ENCODE measurements at regions not wholly inside any gene's neighbourhood (a gene's known extent, or its start where the extent isn't known, plus 50 kb on each side); places are given as distances from the start of the nearest gene placed in this dataset.

DNA sequence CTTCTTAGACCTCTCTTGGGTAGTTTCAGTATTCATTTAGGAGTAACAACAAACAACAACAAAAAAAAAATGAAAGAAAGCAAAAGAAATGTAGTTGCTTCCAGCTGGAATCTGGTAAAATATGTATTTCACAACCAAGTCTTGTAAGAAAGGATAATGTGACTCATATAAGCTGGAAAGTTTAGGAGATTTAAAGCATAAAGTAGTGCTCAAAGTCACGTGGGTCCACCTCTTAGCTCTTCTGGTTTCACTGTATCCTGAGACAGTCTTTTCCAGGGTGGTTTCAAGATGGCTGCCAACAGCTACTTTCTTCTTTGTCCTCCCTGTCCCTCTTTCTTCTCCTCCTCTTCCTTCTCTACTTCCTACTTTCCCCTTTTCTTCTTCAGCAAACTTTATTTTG lies 69.5 kb upstream of the CDK13 start:
- in situ Hi-C loops (cut with MboI; ENCODE audit: low pct_unique_long_range_greater_than_20kb, low sequenced_read_pairs) = no loop called here
- no peak for DNase-seq

DNA sequence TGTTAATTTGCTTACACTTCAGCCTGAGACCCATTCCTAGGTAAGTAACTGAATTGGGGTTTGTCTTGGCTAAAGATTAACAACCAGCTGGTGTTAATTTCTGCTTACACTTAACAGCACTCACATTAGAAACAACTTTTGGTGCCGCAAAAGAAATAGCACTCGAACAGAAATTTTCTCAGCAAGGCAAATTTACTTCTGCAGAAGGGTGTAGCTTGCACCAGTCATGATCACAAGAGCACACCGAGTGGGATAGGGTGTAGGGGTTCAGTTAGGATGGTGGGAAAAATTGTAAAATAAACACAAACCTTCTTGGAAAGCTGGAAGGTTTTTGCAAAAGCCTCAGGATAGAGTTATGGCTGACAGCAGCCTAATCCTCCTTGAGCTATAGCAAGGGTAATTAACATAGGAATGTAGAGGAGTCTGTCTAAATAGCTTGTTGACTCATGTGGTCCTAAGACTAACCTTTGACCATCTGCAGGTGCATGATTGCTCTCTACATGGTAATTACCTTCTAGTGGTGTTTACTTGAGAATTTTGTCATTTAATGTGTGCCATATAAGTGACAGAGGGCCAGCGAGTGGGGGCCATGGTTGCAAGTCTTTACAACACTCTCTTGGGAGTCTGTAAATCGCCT lies 67.8 kb upstream of the CDK13 start:
- in situ Hi-C loops (cut with MboI; ENCODE audit: low pct_unique_long_range_greater_than_20kb, low sequenced_read_pairs) = no loop called here
- DNase-seq = no peak

DNA sequence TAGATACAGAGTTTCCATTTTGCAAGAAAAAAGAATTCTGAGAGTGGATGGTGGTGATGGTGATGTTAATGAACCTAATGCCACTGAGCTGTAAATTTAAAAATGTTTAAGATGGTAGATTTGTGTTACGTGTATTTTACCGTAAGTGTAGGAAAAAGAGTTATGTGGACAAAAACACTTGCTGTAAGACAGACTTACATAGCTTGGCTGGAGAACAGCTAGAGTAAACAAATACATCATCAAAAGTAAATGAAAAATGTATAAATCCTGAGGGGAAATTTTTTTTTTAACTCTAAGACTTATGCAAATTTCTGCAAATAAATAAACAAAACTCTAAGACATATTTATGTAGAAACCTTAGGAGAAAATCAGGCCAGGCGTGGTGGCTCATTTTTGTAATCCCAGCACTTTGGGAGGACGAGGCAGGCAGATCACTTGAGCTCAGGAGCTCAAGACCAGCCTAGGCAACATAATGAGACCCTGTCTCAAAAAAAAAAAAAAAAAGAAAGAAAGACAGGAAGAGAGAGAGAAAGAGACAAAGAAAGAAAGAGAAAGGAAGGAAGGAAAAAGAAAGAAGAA lies 66.2 kb upstream of the CDK13 start:
- in situ Hi-C loops (cut with MboI; ENCODE audit: low pct_unique_long_range_greater_than_20kb, low sequenced_read_pairs) = no loop called here
- no peak for DNase-seq

DNA sequence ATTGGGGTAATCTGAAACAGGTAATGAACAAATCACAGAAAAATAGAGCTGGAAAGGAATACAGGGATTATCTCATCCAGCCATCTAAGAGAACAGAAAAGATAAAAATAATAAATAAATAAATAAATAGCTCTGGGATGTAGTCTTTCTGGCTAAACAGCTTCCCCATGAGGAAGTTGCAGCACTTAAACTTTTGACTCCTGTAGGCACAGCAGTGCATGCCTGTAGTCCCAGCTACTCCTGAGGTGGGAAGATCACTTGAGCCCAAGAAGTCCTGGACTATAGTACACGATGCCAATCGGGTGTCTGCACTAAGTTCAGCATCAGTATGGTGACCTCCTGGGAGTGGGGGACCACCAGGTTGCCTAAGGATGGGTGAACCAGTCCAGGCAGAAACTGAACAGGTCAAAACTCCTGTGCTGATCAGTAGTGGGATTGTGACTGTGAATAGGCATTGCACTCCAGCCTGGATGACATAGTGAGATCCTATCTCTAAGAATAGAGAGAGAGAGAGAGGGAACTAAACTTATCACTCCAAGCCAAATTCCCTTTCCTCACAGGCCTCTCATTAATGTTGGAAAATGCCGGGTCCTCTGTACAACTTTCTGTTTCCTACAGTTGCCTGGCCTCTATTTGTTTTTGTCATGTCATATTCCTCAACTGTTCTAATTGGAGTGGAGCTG lies 61.7 kb upstream of the CDK13 start:
- in situ Hi-C loops (cut with MboI; ENCODE audit: low pct_unique_long_range_greater_than_20kb, low sequenced_read_pairs) = no loop called here
- no peak for DNase-seq

DNA sequence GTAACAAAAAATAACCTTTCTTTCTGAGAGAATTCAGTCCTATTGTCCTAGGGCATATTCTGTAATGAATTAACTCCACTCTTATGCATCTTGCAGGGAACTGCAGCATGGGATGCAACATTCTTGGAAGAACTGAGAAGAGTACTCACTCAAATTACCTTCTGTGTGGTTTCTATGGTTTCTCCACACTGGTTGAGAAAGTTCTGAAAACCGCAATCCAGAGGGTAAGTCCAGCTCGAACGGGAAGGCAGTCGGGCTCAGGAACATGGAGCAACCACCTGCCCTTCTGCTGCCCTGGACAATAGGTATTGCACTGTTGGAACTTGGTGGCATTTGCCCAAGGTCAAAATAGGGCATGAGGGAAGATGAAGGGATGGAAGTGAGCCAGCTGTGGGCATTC lies 59.6 kb upstream of the CDK13 start:
- in situ Hi-C loops (cut with MboI; ENCODE audit: low pct_unique_long_range_greater_than_20kb, low sequenced_read_pairs) = no loop called here
- DNase-seq = no peak

DNA sequence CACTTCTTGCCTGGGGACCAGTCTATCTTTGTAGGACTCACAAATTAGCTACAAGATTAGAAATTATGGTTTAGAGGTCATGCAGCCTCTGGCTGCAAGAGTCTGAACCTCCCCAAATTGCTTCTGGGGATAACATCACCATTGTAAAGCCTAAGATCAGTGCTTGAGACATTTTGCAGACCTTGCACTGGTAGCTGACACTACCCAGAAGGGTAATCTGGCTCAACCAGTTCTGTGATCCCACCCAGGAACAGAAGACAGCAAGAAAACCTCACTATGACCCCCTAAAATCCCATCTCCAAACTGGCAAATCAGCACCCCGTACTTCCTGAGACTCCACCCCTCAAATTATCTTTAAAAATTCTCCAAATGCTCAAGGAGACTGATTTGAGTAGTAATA lies 58.2 kb upstream of the CDK13 start:
- in situ Hi-C loops (cut with MboI; ENCODE audit: low pct_unique_long_range_greater_than_20kb, low sequenced_read_pairs) = no loop called here
- DNase-seq = no peak

DNA sequence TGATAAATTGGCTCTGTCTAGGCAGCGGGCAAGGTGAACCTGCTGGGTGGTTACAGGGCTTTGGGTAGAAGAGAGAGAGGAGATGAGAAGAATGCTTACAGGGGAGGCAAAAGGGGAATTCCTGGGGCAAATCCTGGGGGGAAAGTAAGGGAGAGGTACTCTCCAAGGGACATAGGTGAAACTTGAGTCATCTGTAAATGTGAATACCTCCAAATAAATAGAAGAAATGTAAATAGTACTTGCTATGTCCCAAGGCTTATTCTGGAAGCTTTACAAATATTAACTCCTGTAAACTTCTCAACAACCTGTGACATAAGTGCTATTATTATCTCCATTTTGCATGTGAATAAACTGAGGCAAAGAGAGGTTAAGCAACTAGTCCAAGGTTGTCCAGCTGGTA lies 57.7 kb upstream of the CDK13 start:
- in situ Hi-C loops (cut with MboI; ENCODE audit: low pct_unique_long_range_greater_than_20kb, low sequenced_read_pairs) = no loop called here

DNA sequence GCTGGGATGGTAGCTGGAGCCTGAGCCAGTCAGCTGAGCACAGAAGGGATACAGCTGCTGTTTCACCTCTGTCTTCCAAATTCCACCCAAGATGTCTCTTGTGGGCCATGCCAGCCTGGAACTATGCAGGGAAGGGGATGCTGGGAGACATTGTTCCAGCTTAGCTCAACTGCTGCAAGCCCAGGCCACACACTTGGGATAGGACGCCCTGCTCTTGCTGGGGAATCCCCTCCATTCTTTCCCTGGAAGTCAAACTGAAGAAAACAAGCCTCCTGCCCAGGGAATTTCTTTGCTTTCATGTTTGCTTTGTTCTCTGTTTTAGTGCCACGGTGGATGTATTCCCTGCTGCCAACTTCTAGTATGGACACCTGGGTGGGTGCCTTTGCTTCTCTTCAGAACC lies 55.2 kb upstream of the CDK13 start:
- no peak for DNase-seq
- in situ Hi-C loops (cut with MboI; ENCODE audit: low pct_unique_long_range_greater_than_20kb, low sequenced_read_pairs) = no loop called here

More for the DNA sequence above, 57.7 kb upstream of the CDK13 start:
- no peak for DNase-seq

DNA sequence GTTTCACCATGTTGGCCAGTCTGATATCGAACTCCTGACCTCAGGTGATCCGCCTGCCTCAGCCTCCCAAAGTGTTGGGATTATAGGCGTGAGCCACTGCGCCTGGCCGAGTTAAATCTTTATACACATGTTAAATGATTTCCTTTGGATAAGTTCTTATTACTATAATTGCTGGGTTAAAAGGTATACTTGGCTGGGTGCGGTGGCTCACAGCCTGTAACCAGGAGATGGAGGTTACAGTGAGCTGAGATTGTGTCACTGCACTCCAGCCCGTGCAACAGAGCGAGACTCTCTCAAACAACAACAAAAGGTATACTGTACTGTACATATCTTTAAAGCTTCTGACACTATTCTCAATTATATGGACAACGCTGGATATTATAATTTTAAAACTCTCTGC lies 53.2 kb upstream of the CDK13 start:
- no peak for DNase-seq
- in situ Hi-C loops (cut with MboI; ENCODE audit: low pct_unique_long_range_greater_than_20kb, low sequenced_read_pairs) = no loop called here

DNA sequence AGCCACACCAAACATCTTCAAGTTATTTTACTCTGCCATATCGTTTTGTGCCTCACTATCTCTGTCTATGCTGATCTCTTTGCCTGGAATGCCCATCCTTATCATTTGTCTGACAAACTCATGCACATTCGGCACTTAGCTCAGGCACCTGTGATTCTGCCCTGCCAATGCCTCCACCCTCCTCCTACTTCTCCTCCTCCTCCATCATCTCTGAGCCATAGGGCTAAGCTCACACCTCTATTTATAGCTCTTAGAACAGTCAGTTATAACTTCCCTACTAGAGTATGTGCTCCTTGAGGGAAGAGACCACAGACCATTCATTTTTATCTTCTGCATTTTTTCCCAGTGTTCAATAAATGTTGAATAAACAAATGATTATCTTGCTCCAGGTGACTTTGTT lies 51.2 kb upstream of the CDK13 start:
- no peak for DNase-seq
- in situ Hi-C loops (cut with MboI; ENCODE audit: low pct_unique_long_range_greater_than_20kb, low sequenced_read_pairs) = no loop called here
